Heart left ventricle (tissue), 16 donors: ENCODE measurements at regions not wholly inside any gene's neighbourhood (a gene's known extent, or its start where the extent isn't known, plus 50 kb on each side); places are given as distances from the start of the nearest gene placed in this dataset.

Experiments used
- ATAC-seq, 4 donors: fragments of 200-7000 bp; cut with Tn5 transposase; one replicate each; pipeline ENCODE4 v1.9.1; 2020 to 2022; ENCODE audit warnings: moderate library complexity in 4 of 4, mild to moderate bottlenecking in 3 of 4, moderate number of reproducible peaks in 1 of 4
- DNase-seq, 5 donors: peaks; one replicate each; pipeline ENCODE4 v3.0.0-alpha.2; 2020
- H3K27ac ChIP-seq, 12 donors: fragments of 200-600 bp; sonication (generic) in 4 of 12; one replicate each; pipeline versions ENCODE4 v1.5.0 to v1.8.0; 2016 to 2022; ENCODE audit warnings: mild to moderate bottlenecking in 2 of 12
- H3K27me3 ChIP-seq, 9 donors: fragments of 200-600 bp; sonication (generic) in 2 of 9; one replicate each; pipeline versions ENCODE4 v1.5.1 to v1.8.0; 2016 to 2022; ENCODE audit warnings: mild to moderate bottlenecking in 3 of 9
- H3K36me3 ChIP-seq, 9 donors: fragments of 200-600 bp; sonication (generic) in 2 of 9; one replicate each; pipeline versions ENCODE4 v1.5.0 to v1.8.0; 2018 to 2022; ENCODE audit warnings: mild to moderate bottlenecking in 2 of 9
- H3K4me1 ChIP-seq, 12 donors: fragments of 200-600 bp; sonication (generic) in 4 of 12; one replicate each; pipeline versions ENCODE4 v1.5.0 to v1.8.0; 2016 to 2022; ENCODE audit warnings: mild to moderate bottlenecking in 3 of 12
- H3K4me3 ChIP-seq, 12 donors: fragments of 200-600 bp; sonication (generic) in 4 of 12; one replicate each; pipeline versions ENCODE4 v1.5.0 to v1.8.0; 2017 to 2022; ENCODE audit warnings: mild to moderate bottlenecking in 9 of 12, moderate library complexity in 4 of 12
- H3K9me3 ChIP-seq, 12 donors: fragments of 200-600 bp; sonication (generic) in 4 of 12; one replicate each; pipeline versions ENCODE4 v1.5.0 to v1.8.0; 2016 to 2022; ENCODE audit warnings: mild to moderate bottlenecking in 1 of 12
- CTCF ChIP-seq, 12 donors: fragments of 200-600 bp; sonication (generic) in 4 of 12; IDR thresholded peaks; one replicate each; pipeline versions ENCODE4 v1.5.0 to v1.8.0; 2018 to 2022; ENCODE audit warnings: antibody characterized with exemption in 12 of 12, mild to moderate bottlenecking in 5 of 12
- POLR2A ChIP-seq, 2 donors: fragments of 450-650 bp; IDR thresholded peaks; one replicate each; pipeline ENCODE4 v1.6.1; 2017; ENCODE audit warnings: antibody characterized with exemption in 2 of 2, mild to moderate bottlenecking in 2 of 2, moderate library complexity in 2 of 2
- WGBS, 4 donors: extraction: QIAGEN DNeasy Blood & Tissue Kit in 2 of 4; methylation state at CpG; one replicate each; pipeline versions ENCODE4 v1.1.5 to v1.1.7; 2013 to 2018; 5-methylcytosine and 5-hydroxymethylcytosine counted together
- intact Hi-C, 10 donors: fragments of 100-400 bp; cut with DNase I; formaldehyde crosslinking; loops; one replicate each; pipeline versions ENCODE4 v1.11.1 to v1.14.2; 2022
- donor health status: ischemic (EF 13 %, LVEDD 7.1; RV severe dilation, severe dysfunction).
- donor health status: healthy with polysubstance abuse.
- donor health status: DM: no; HTN: yes; CAD: no.
- donor health status: DM: no; HTN: no; CAD: no.
- donor health status: ischemic (EF 25% LVEDD 6.9; RV normal size, moderate dysfunction).
- donor health status: ischemic (EF 25% LVEDD 5.7; RV mildly dilated, moderate dysfunction).
- donor health status: healthy.
- donor health status: DM: yes; HTN: yes; CAD: no.
- donor health status: ischemic (EF 35%, LVEDD 5.7; RV mildly dilated, moderate dysfunction).
- donor health status: nonischemic (EF 11% LVEDD 7.7; RV severe dilation, severe dysfunction).
- donor health status: DM: yes; HTN: yes; CAD: no.
- donor health status: PGD.
- donor health status: ischemic (EF 29% LVEDD 5.4; RV normal size, mild dysfunction).
- donor health status: nonischemic (EF 23%, LVEDD 6.1; RV moderate dilation, normal function).

GRCh38 chr11:122424636-122425035, 230.9 kb upstream of the UBASH3B start:
- no peaks in the 10 kb centered on the region for H3K4me1 ChIP-seq
- peak in 3 of 4 donors; percentile 48 to 76 (median 52) for ATAC-seq
- intact Hi-C loops = no loop called here
- no peaks in the 10 kb centered on the region for H3K9me3 ChIP-seq
- H3K36me3 ChIP-seq = no peaks in the 10 kb centered on the region
- H3K27me3 ChIP-seq = no peaks in the 10 kb centered on the region
- 75 to 88% (median 82%) methylated on average over 1 of the region's 1 CpG for WGBS, 4 donors
- no peak overlapping the region for H3K4me3 ChIP-seq
- H3K27ac ChIP-seq = peak overlapping the region in 3 of 12 donors; percentile 46 to 57 (median 53)
- no peak for TF ChIP-seq CTCF (IDR thresholded peaks at IDR 0.05)
- TF ChIP-seq POLR2A (IDR thresholded peaks at IDR 0.05) = no peak
- DNase-seq = no peak

- 86 to 94% (median 89%) methylated on average over 3 of the region's 3 CpGs for WGBS, 4 donors
- no peak for TF ChIP-seq POLR2A (IDR thresholded peaks at IDR 0.05)
- TF ChIP-seq CTCF (IDR thresholded peaks at IDR 0.05) = no peak
- no peaks in the 10 kb centered on the region for H3K27me3 ChIP-seq
Measured at GRCh38 chr11:122423886-122424285, 231.6 kb upstream of the UBASH3B start.

GRCh38 chr11:122423273-122423672, 232.2 kb upstream of the UBASH3B start:
- Histone ChIP-seq H3K4me1 (no peaks in the 10 kb centered on the region), H3K36me3 (no peaks in the 10 kb centered on the region), H3K27me3 (no peaks in the 10 kb centered on the region), H3K4me3 (no peak overlapping the region), H3K27ac (no peak overlapping the region), H3K9me3 (no peaks in the 10 kb centered on the region)
- intact Hi-C loops = no loop called here
- WGBS, 4 donors = 91 to 99% (median 98%) methylated on average over 1 of the region's 1 CpG
- ATAC-seq (no peak), DNase-seq (no peak)
- no peak for TF ChIP-seq POLR2A (IDR thresholded peaks at IDR 0.05)
- TF ChIP-seq CTCF (IDR thresholded peaks at IDR 0.05) = no peak

More at GRCh38 chr11:122423886-122424285, 231.6 kb upstream of the UBASH3B start:
- Histone ChIP-seq H3K36me3 (no peaks in the 10 kb centered on the region), H3K9me3 (no peaks in the 10 kb centered on the region), H3K4me3 (no peak overlapping the region), H3K4me1 (no peaks in the 10 kb centered on the region), H3K27ac (peak overlapping the region in 2 of 12 donors; percentile 46 to 53)
- intact Hi-C loops = no loop called here
- DNase-seq (no peak), ATAC-seq (peak in 1 of 4 donors; percentile 20)

- no peak overlapping the region for H3K4me3 ChIP-seq
- no peak for ATAC-seq
- TF ChIP-seq POLR2A (IDR thresholded peaks at IDR 0.05) = no peak
- no peak for TF ChIP-seq CTCF (IDR thresholded peaks at IDR 0.05)
- WGBS, 4 donors = 91 to 100% (median 93%) methylated on average over 4 of the region's 4 CpGs
- DNase-seq = no peak
- no peaks in the 10 kb centered on the region for H3K9me3 ChIP-seq
- intact Hi-C loops = no loop called here
- no peaks in the 10 kb centered on the region for H3K36me3 ChIP-seq
- no peaks in the 10 kb centered on the region for H3K27me3 ChIP-seq
- H3K27ac ChIP-seq = no peak overlapping the region
- H3K4me1 ChIP-seq = no peaks in the 10 kb centered on the region
Measured at GRCh38 chr11:122422682-122423081, 232.8 kb upstream of the UBASH3B start.
